ENCODE measurements at regions not wholly inside any gene's neighbourhood (a gene's known extent, or its start where the extent isn't known, plus 50 kb on each side); places are given as distances from the start of the nearest gene placed in this dataset.
"Not testable (repeated sequence)": the region's sequence is repeated elsewhere in the genome, so short reads cannot be mapped to it uniquely, and the experiment has no call there.

GRCh38 chr12:17282169-17282568, 676.2 kb upstream of the LMO3 start:
- TF ChIP-seq POLR2AphosphoS5, SPI1, POLR2A, TAF1, POU2F2 (IDR thresholded peaks at IDR 0.05; ENCODE audit: low read depth, low read length): not testable (repeated sequence)
